ENCODE measurements at regions not wholly inside any gene's neighbourhood (a gene's known extent, or its start where the extent isn't known, plus 50 kb on each side); places are given as distances from the start of the nearest gene placed in this dataset.

DNA sequence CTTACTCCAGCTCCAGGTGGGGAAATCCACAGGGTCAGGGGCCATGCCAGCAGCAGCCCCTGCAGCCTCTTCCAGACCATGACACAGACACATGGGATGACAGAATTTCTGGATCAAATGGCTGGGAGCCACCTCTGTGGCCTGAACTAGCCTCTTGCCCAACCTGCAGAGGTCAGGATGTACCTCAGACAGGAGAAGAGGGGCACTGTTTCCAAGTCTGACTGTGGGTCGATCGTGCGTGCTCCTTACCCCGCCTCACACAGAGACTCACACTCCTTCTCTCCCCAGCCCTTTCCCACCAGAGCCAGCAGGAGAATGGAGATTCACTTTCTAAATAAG lies 131.9 kb downstream of the FAM43A start:
- H3K27me3 ChIP-seq (ENCODE audit: control insufficient read depth, insufficient read depth, low read length) = no peaks in the 10 kb centered on the region; the same call in 1 of the 2 replicates
- no peaks in the 10 kb centered on the region for H3K4me1 ChIP-seq (ENCODE audit: control insufficient read depth, insufficient read depth, low read length)
- H3K27ac ChIP-seq (ENCODE audit: low read length) = no peak overlapping the region
- TF ChIP-seq, protein P1, sequence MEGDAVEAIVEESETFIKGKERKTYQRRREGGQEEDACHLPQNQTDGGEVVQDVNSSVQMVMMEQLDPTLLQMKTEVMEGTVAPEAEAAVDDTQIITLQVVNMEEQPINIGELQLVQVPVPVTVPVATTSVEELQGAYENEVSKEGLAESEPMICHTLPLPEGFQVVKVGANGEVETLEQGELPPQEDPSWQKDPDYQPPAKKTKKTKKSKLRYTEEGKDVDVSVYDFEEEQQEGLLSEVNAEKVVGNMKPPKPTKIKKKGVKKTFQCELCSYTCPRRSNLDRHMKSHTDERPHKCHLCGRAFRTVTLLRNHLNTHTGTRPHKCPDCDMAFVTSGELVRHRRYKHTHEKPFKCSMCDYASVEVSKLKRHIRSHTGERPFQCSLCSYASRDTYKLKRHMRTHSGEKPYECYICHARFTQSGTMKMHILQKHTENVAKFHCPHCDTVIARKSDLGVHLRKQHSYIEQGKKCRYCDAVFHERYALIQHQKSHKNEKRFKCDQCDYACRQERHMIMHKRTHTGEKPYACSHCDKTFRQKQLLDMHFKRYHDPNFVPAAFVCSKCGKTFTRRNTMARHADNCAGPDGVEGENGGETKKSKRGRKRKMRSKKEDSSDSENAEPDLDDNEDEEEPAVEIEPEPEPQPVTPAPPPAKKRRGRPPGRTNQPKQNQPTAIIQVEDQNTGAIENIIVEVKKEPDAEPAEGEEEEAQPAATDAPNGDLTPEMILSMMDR (IDR thresholded peaks at IDR 0.05) = no peak
- TF ChIP-seq TCF7L2 (IDR thresholded peaks at IDR 0.05; ENCODE audit: low read depth, low read length) = no peak
- TF ChIP-seq POLR2AphosphoS5 (IDR thresholded peaks at IDR 0.05; ENCODE audit: low read depth, low read length) = no peak
- TF ChIP-seq SIN3A (IDR thresholded peaks at IDR 0.05; ENCODE audit: borderline replicate concordance, insufficient read depth, low read depth, low read length) = no peak
- TF ChIP-seq, protein P2, sequence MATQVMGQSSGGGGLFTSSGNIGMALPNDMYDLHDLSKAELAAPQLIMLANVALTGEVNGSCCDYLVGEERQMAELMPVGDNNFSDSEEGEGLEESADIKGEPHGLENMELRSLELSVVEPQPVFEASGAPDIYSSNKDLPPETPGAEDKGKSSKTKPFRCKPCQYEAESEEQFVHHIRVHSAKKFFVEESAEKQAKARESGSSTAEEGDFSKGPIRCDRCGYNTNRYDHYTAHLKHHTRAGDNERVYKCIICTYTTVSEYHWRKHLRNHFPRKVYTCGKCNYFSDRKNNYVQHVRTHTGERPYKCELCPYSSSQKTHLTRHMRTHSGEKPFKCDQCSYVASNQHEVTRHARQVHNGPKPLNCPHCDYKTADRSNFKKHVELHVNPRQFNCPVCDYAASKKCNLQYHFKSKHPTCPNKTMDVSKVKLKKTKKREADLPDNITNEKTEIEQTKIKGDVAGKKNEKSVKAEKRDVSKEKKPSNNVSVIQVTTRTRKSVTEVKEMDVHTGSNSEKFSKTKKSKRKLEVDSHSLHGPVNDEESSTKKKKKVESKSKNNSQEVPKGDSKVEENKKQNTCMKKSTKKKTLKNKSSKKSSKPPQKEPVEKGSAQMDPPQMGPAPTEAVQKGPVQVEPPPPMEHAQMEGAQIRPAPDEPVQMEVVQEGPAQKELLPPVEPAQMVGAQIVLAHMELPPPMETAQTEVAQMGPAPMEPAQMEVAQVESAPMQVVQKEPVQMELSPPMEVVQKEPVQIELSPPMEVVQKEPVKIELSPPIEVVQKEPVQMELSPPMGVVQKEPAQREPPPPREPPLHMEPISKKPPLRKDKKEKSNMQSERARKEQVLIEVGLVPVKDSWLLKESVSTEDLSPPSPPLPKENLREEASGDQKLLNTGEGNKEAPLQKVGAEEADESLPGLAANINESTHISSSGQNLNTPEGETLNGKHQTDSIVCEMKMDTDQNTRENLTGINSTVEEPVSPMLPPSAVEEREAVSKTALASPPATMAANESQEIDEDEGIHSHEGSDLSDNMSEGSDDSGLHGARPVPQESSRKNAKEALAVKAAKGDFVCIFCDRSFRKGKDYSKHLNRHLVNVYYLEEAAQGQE (IDR thresholded peaks at IDR 0.05; ENCODE audit: insufficient read depth in 1 of 2, low read depth in 2 of 2, low read length in 1 of 2) = no peak
- BruUV-seq (replicated peaks) = no TSS peak
- no peak overlapping the region for H3K4me3 ChIP-seq (ENCODE audit: low read depth in 2 of 2, low read length in 2 of 2)
- in situ Hi-C loops (cut with HindIII; ENCODE audit: low pct_unique_long_range_greater_than_20kb, low sequenced_read_pairs) (no loop called here), intact Hi-C loops (cut with micrococcal nuclease; ENCODE audit: unreplicated experiment) (no loop called here)
- no peak for DNase-seq (ENCODE audit: low read depth, low spot score)
- ATAC-seq = peak; percentile 49
- ChIA-PET POLR2A (no interaction called here), CTCF (no interaction called here)
- no peaks in the 10 kb centered on the region for H3K9me3 ChIP-seq (ENCODE audit: control insufficient read depth, insufficient read depth, low read depth, low read length)
- no peaks in the 10 kb centered on the region for H3K36me3 ChIP-seq (ENCODE audit: control insufficient read depth, insufficient read depth, low read length)

DNA sequence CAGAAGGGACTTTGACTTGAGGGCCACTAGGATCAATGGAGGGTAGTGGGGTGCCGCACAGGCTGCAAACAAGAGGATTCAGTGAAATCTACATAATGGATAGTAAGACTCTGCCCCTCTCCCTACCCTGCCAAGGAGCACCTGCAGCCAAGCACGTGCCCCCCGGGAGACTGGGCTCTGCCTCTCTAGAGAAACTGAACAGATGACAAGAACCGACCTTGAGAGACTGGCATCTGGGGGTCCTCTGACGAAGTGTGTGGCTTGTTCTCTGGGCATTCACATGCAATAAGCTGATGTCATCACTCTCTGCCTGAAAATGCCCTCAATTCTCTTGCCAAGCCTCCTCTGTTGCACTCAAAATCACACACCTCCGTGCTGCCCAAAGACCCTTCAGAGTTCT lies 132.3 kb downstream of the FAM43A start:
- no peak overlapping the region for H3K4me3 ChIP-seq (ENCODE audit: low read depth in 2 of 2, low read length in 2 of 2)
- ChIA-PET CTCF (no interaction called here), POLR2A (no interaction called here)
- H3K4me1 ChIP-seq (ENCODE audit: control insufficient read depth, insufficient read depth, low read length) = no peaks in the 10 kb centered on the region
- ATAC-seq = peak; percentile 21; the same call in 1 of the 2 replicates
- TF ChIP-seq SIN3A (IDR thresholded peaks at IDR 0.05; ENCODE audit: borderline replicate concordance, insufficient read depth, low read depth, low read length) (no peak), POLR2AphosphoS5 (IDR thresholded peaks at IDR 0.05; ENCODE audit: low read depth, low read length) (no peak), TCF7L2 (IDR thresholded peaks at IDR 0.05; ENCODE audit: low read depth, low read length) (no peak)
- TF ChIP-seq, protein P2 (IDR thresholded peaks at IDR 0.05; ENCODE audit: insufficient read depth in 1 of 2, low read depth in 2 of 2, low read length in 1 of 2) = no peak
- TF ChIP-seq, protein P1 (IDR thresholded peaks at IDR 0.05) = no peak
- H3K27ac ChIP-seq (ENCODE audit: low read length) = no peak overlapping the region
- H3K9me3 ChIP-seq (ENCODE audit: control insufficient read depth, insufficient read depth, low read depth, low read length) = no peaks in the 10 kb centered on the region
- DNase-seq (ENCODE audit: low read depth, low spot score) = no peak
- intact Hi-C loops (cut with micrococcal nuclease; ENCODE audit: unreplicated experiment) = no loop called here
- in situ Hi-C loops (cut with HindIII; ENCODE audit: low pct_unique_long_range_greater_than_20kb, low sequenced_read_pairs) = no loop called here
- no TSS peak for BruUV-seq (replicated peaks)
- H3K27me3 ChIP-seq (ENCODE audit: control insufficient read depth, insufficient read depth, low read length) = no peaks in the 10 kb centered on the region; the same call in 1 of the 2 replicates
- no peaks in the 10 kb centered on the region for H3K36me3 ChIP-seq (ENCODE audit: control insufficient read depth, insufficient read depth, low read length)

Measured in Panc1 (cell line).